ENCODE measurements at regions not wholly inside any gene's neighbourhood (a gene's known extent, or its start where the extent isn't known, plus 50 kb on each side); places are given as distances from the start of the nearest gene placed in this dataset.

DNA sequence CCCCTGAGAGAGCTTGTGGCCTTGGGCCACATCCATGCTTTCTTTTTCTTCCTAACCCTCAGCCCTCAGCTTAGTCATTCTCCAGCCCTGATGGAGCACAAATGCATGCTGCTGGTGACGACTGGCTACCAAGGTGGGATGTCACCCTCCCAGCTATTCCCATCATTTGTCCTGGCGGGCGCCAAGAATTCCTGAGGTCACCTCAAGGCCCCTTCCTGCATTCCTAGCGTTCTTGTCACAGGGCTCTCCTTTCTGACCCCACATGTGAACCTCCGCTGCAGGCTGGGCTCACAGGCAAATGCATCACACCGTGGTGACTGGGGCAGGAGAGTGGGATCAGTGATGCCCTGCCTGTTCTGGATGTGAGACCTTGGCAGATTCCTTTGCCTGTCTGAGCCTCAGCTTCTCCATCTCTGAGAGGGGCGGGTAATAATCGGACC lies 53.4 kb upstream of the IFFO2 start:
- H3K4me1 ChIP-seq: peaks cover 84% of the 10 kb centered on the region
- ATAC-seq: peak; percentile 7
- no peaks in the 10 kb centered on the region for H3K9me3 ChIP-seq
- intact Hi-C loops (cut with DNase I): loop anchor here (10.0 kb wide), 2 partner anchors 65 to 95 kb away; no protein-coding TSS in a partner anchor
- H3K4me3 ChIP-seq: no peak overlapping the region
- 37 to 47% methylated on average over 7 to 8 of the region's 8 CpGs for WGBS, 2 donors
- H3K27me3 ChIP-seq: no peaks in the 10 kb centered on the region
- peak overlapping the region; percentile 92 to 99 (median 98) for H3K27ac ChIP-seq
- TF ChIP-seq POLR2A (IDR thresholded peaks at IDR 0.05) (peak in 2 of 3 donors; percentile 10 to 23), CTCF (IDR thresholded peaks at IDR 0.05) (no peak)
- DNase-seq: peak; percentile 49 to 72 (median 58)
- H3K36me3 ChIP-seq (replicated peaks in 1 of 2; ENCODE audit: insufficient read depth in 1 of 2, low read depth in 2 of 2): no peaks in the 10 kb centered on the region

GRCh38 chr1:19009126-19009881 lies 52.8 kb upstream of the IFFO2 start:
- DNase-seq: no peak
- 45 to 55% methylated on average over 16 to 17 of the region's 17 CpGs for WGBS, 2 donors
- TF ChIP-seq CTCF (IDR thresholded peaks at IDR 0.05) (no peak), POLR2A (IDR thresholded peaks at IDR 0.05) (no peak)
- no peaks in the 10 kb centered on the region for H3K9me3 ChIP-seq
- H3K4me1 ChIP-seq: peaks cover 89% of the 10 kb centered on the region
- H3K4me3 ChIP-seq: no peak overlapping the region
- no peaks in the 10 kb centered on the region for H3K27me3 ChIP-seq
- ATAC-seq: no peak
- peak overlapping the region; percentile 92 to 99 (median 98) for H3K27ac ChIP-seq
- H3K36me3 ChIP-seq (replicated peaks in 1 of 2; ENCODE audit: insufficient read depth in 1 of 2, low read depth in 2 of 2): no peaks in the 10 kb centered on the region
- intact Hi-C loops (cut with DNase I): loop anchor here (10.0 kb wide), 1 partner anchor 95 kb away; no protein-coding TSS in a partner anchor

DNA sequence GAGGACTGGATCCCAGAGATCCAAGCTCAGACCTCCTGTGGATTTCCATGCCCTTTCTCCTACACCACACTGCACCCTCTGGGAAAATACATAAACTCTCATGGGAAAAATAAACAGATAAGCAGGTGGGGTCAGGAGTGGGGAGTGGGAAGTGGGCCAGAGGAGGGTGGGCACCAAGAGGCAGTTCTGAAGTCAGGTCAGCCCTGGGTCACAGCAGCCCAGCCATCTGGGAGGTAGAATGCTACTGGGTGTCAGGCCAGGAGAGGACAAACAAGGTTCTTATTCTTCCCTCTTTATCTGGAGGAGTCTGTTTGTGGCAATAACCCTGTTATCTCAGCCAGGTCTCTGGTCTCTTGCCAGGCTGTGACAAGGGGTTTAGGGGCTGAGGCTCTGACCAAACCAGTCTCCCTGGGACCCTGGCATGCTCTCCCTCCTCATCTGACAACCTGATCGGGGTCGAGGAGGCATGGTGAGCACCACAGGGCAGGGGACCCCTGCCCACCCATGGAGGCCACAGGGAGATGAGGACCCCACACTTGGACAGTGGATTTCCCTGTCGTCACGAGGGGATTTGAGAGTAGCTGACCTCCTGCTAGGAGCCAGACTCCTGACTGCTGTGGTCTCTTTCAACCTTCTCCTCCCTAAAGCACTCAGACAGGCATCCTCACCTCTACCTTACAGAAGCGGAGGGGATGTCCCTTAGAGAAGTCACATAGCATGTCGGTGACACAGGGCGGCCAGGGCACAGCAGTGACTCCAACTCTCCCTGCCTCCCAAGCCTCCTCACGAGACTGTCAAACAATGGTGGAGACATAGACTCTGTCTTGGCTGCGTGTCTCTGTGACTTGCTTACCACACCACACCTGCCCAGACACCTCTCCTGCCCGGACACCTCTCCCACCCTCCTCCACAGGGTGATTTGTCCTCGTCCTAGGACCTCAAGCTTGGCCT lies 51.3 kb upstream of the IFFO2 start:
- TF ChIP-seq POLR2A (IDR thresholded peaks at IDR 0.05) (peak in 2 of 3 donors; percentile 48 to 53), CTCF (IDR thresholded peaks at IDR 0.05) (peak in 1 of 7 experiments; percentile 7)
- peaks cover 84% of the 10 kb centered on the region for H3K4me1 ChIP-seq
- DNase-seq (peak; percentile 89 to 95 (median 94)), ATAC-seq (peak; percentile 75)
- no peaks in the 10 kb centered on the region for H3K27me3 ChIP-seq
- H3K36me3 ChIP-seq (replicated peaks in 1 of 2; ENCODE audit: insufficient read depth in 1 of 2, low read depth in 2 of 2): no peaks in the 10 kb centered on the region
- H3K4me3 ChIP-seq: no peak overlapping the region
- intact Hi-C loops (cut with DNase I): loop anchor here (10.0 kb wide), 1 partner anchor 93 kb away; no protein-coding TSS in a partner anchor
- 17 to 30% methylated on average over 8 to 11 of the region's 11 CpGs for WGBS, 2 donors
- H3K9me3 ChIP-seq: no peaks in the 10 kb centered on the region
- H3K27ac ChIP-seq: peak overlapping the region; percentile 83 to 99 (median 95)

DNA sequence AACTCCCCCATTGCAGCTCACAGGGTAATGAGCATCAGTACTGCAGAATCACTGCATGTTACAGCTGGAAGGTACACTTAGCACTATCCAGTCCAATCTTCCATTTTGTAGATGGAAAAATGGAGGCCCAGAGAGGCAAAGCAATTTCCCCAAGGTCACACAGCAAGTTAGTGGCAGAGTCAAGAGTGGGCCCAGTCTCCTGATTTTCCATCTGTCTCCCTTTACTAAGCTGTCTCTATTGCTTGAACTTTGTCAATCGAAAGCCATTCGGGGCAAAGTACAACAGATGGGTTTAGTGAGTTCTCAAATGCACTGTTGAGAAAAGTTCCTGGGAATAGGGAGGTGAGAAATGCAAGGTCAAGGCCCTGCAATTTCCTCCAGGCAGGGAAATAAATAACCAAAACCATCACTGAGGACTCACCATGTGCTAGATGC lies 50.4 kb upstream of the IFFO2 start:
- no peaks in the 10 kb centered on the region for H3K9me3 ChIP-seq
- peaks cover 75% of the 10 kb centered on the region for H3K4me1 ChIP-seq
- no peak overlapping the region for H3K4me3 ChIP-seq
- WGBS, 2 donors: 13 to 17% methylated on average over 2 of the region's 2 CpGs
- intact Hi-C loops (cut with DNase I): loop anchor here (10.0 kb wide), 1 partner anchor 92 kb away; no protein-coding TSS in a partner anchor
- DNase-seq (peak in 3 of 4 donors; percentile 22 to 41 (median 31)), ATAC-seq (peak; percentile 15)
- peak overlapping the region; percentile 83 to 99 (median 95) for H3K27ac ChIP-seq
- H3K36me3 ChIP-seq (replicated peaks in 1 of 2; ENCODE audit: insufficient read depth in 1 of 2, low read depth in 2 of 2): no peaks in the 10 kb centered on the region
- no peak for TF ChIP-seq CTCF (IDR thresholded peaks at IDR 0.05)
- TF ChIP-seq POLR2A (IDR thresholded peaks at IDR 0.05): no peak
- no peaks in the 10 kb centered on the region for H3K27me3 ChIP-seq

All from body of pancreas (tissue), 4 donors.